ENCODE measurements at regions not wholly inside any gene's neighbourhood (a gene's known extent, or its start where the extent isn't known, plus 50 kb on each side); places are given as distances from the start of the nearest gene placed in this dataset.
A peak's percentile ranks its signal among the peaks of the same experiment; 100 is the strongest.

- no peak overlapping the region for H3K4me3 ChIP-seq (ENCODE audit: low read depth, low read length)
- no peak for TF ChIP-seq CTCF (IDR thresholded peaks at IDR 0.05; ENCODE audit: control insufficient read depth, extremely low read depth, insufficient read depth)
- no peak for DNase-seq (ENCODE audit: low read depth)
Measured at GRCh38 chr3:116591236-116591635, 118.3 kb upstream of the TUSC7 start.

DNA sequence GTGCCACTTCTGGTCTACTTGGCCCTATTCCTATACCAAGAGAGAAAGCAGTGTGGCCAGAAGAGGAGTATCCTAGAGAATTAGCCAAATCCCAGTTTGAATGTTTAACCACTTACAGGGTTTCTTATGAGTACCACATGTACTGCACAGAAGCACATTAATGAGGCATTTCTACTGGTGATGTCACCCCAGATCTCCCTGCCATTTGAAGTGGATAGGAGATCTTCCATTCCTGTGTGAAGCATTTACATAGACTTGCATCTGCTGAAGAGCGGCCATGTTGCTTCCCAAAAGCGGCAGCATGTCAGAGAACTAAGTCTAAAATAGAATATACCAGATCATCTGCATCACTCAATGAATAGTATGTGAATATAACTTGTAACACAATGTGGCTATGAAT, 108.4 kb upstream of the TUSC7 start:
- H3K4me3 ChIP-seq (ENCODE audit: low read depth, low read length), result no peak overlapping the region
- no peak for TF ChIP-seq CTCF (IDR thresholded peaks at IDR 0.05; ENCODE audit: control insufficient read depth, extremely low read depth, insufficient read depth)
- DNase-seq (ENCODE audit: low read depth), result no peak

GRCh38 chr3:116607205-116607604, 102.4 kb upstream of the TUSC7 start:
- TF ChIP-seq CTCF (IDR thresholded peaks at IDR 0.05; ENCODE audit: control insufficient read depth, extremely low read depth, insufficient read depth), result no peak
- DNase-seq (ENCODE audit: low read depth), result no peak
- no peak overlapping the region for H3K4me3 ChIP-seq (ENCODE audit: low read depth, low read length)

DNA sequence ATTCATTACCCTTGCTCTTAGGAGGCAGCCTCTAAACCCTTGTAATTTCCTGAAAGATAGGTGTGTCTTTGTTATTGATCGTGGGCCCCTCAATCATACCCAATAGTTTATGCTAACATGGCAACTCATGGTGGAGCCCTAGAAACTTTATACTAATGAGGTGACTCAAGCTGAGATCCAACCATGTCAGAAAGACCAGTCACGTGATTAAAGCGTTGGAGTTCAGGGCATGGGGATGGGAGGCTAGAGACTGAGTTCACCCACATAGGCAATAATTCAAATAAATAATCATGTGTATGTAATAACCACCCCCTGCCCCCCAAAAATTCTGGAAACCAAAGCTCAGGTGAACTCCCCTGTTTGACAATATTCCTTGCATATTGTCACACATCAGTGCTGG, 99.5 kb upstream of the TUSC7 start:
- no peak for DNase-seq (ENCODE audit: low read depth)
- no peak for TF ChIP-seq CTCF (IDR thresholded peaks at IDR 0.05; ENCODE audit: control insufficient read depth, extremely low read depth, insufficient read depth)

DNA sequence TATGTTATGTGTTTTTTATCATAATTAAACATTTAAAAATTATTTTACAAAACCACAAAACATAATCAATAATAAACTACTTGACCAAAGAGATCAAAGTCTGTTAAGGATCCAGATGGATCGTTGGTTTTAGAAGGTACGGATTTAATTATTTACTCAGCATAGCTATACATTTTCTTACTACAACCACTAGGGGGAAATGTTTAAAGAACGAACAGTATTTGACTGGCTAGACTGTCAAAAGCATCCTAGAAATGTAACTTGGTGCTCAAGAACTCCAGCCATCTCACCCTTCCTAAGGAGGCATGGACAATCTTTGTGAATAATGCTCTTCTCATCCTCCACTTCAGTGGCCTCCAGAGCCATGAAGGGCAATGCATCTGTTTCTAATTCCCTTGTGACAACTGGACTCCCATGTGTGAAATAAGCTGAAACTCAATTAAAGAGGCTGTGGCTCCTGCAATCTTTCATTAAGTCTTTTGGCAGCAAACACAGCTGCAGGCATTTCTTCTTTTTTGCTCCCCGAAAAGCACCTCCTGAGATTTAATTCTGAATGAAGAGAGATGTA, 94.7 kb upstream of the TUSC7 start:
- peak; percentile 49 for TF ChIP-seq CTCF (IDR thresholded peaks at IDR 0.05; ENCODE audit: control insufficient read depth, extremely low read depth, insufficient read depth)
- no peak for DNase-seq (ENCODE audit: low read depth)
- no peak overlapping the region for H3K4me3 ChIP-seq (ENCODE audit: low read depth, low read length)

More for the DNA sequence above, 99.5 kb upstream of the TUSC7 start:
- no peak overlapping the region for H3K4me3 ChIP-seq (ENCODE audit: low read depth, low read length)

DNA sequence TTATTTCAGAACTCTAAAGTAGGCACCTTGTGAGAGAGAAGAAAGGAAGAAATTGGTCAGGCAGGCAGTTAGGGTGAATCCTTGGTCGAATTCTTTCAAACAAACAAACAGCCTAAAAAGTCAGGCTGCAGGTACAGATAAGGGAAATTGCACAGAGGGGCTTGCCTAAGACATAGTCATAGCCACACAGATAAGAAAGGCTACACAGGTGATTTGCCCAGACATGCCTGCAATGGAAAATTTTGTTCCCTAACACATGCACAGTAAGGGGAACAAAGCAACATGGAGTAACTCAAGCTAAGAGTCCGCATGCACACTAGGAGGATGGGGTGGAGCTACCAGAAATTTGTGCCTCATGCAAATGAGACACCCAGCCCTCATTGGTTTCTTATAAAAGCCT, 91.4 kb upstream of the TUSC7 start:
- DNase-seq (ENCODE audit: low read depth), result no peak

More for the DNA sequence above, 91.4 kb upstream of the TUSC7 start:
- no peak overlapping the region for H3K4me3 ChIP-seq (ENCODE audit: low read depth, low read length)
- no peak for TF ChIP-seq CTCF (IDR thresholded peaks at IDR 0.05; ENCODE audit: control insufficient read depth, extremely low read depth, insufficient read depth)

Data from LNCaP clone FGC (cell line).